EH (cell line): ENCODE measurements at regions not wholly inside any gene's neighbourhood (a gene's known extent, or its start where the extent isn't known, plus 50 kb on each side); places are given as distances from the start of the nearest gene placed in this dataset.
A peak's percentile ranks its signal among the peaks of the same experiment; 100 is the strongest.

ENCODE experiments used
- DNase-seq: peaks from one replicate; pipeline ENCODE4 v3.0.0-alpha.2; 2015; ENCODE audit warnings: low read depth

GRCh38 chr17:63338272-63338671 lies 107.8 kb downstream of the CYB561 start:
- no peak for DNase-seq

GRCh38 chr17:63341276-63341675 lies 104.8 kb downstream of the CYB561 start:
- DNase-seq = no peak

GRCh38 chr17:63344383-63344782 lies 101.7 kb downstream of the CYB561 start:
- no peak for DNase-seq

GRCh38 chr17:63345611-63346010 lies 100.5 kb downstream of the CYB561 start:
- DNase-seq = peak; percentile 89

GRCh38 chr17:63347475-63347874 lies 98.6 kb downstream of the CYB561 start:
- no peak for DNase-seq

- DNase-seq = peak; percentile 97
These were observed 96.6 kb downstream of the CYB561 start for GRCh38 chr17:63349478-63350000.

GRCh38 chr17:63350364-63350763 lies 95.7 kb downstream of the CYB561 start:
- DNase-seq = no peak

GRCh38 chr17:63354256-63354655 lies 91.8 kb downstream of the CYB561 start:
- DNase-seq = peak; percentile 28

GRCh38 chr17:63356337-63356757 lies 89.8 kb downstream of the CYB561 start:
- DNase-seq = peak; percentile 98

- DNase-seq = peak; percentile 93
These were observed 87.8 kb downstream of the CYB561 start for GRCh38 chr17:63358111-63358839.

- DNase-seq = no peak
These were observed 87.2 kb downstream of the CYB561 start for GRCh38 chr17:63358956-63359355.

GRCh38 chr17:63361182-63361581 lies 84.9 kb downstream of the CYB561 start:
- DNase-seq = no peak

GRCh38 chr17:63362115-63362514 lies 84.0 kb downstream of the CYB561 start:
- DNase-seq = no peak

- peak; percentile 50 for DNase-seq
These were observed 81.7 kb downstream of the CYB561 start for GRCh38 chr17:63364387-63364786.

GRCh38 chr17:63364944-63365343 lies 81.2 kb downstream of the CYB561 start:
- no peak for DNase-seq

GRCh38 chr17:63365366-63366240 lies 80.5 kb downstream of the CYB561 start:
- DNase-seq = peak; percentile 89

GRCh38 chr17:63366241-63366566 lies 79.9 kb downstream of the CYB561 start:
- no peak for DNase-seq

- DNase-seq = peak; percentile 84
These were observed 76.9 kb downstream of the CYB561 start for GRCh38 chr17:63369233-63369632.

- no peak for DNase-seq
These were observed 75.4 kb downstream of the CYB561 start for GRCh38 chr17:63370696-63371095.

- DNase-seq = no peak
These were observed 69.2 kb downstream of the CYB561 start for GRCh38 chr17:63376949-63377348.

GRCh38 chr17:63378411-63379375 lies 67.4 kb downstream of the CYB561 start:
- DNase-seq = no peak

GRCh38 chr17:63379636-63380035 lies 66.5 kb downstream of the CYB561 start:
- no peak for DNase-seq
